ENCODE measurements at regions not wholly inside any gene's neighbourhood (a gene's known extent, or its start where the extent isn't known, plus 50 kb on each side); places are given as distances from the start of the nearest gene placed in this dataset.
"Not testable (repeated sequence)": the region's sequence is repeated elsewhere in the genome, so short reads cannot be mapped to it uniquely, and the experiment has no call there.

DNA sequence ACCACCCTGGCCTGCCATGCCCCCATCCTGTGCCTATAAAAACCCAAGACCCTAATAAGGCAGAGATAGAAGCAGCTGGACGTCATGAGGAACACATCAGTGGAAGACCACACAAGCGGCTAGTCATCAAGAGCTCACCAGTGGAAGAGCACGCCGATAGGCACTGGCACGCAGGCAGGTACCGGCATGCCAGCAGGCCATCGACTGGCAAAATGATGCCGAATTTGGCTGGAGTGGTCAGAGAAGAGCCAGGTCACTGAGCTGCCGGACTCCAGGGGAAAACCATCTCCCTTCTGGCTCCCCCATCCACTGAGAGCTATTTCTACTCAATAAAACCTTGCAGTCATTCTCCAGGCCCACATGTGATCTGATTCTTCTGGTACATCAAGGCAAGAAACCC, 227.6 kb upstream of the EXOC2 start:
- no peak for DNase-seq

GRCh38 chr6:919500-919899, 226.6 kb upstream of the EXOC2 start:
- DNase-seq = no peak

DNA sequence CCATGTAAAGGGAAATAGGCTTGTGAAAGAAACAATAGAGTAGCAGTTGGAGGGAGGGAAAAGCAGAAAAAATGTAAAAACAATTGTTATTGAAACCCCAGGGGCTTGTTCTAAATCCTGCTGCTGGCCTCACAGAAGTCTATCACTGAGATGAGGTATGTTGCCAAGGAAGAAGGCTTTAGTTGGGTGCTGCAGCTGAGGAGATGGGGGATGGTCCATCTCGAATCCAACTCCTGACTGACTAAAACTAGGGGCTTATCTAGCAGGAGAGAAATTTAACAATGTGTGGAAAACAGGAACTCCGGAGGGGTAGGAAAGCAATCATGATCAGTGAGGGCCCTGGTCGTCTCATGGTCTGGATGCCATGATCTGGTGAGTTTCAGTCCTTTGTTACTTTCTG, 225.0 kb upstream of the EXOC2 start:
- DNase-seq = no peak

GRCh38 chr6:917296-917695, 224.4 kb upstream of the EXOC2 start:
- no peak for DNase-seq

DNA sequence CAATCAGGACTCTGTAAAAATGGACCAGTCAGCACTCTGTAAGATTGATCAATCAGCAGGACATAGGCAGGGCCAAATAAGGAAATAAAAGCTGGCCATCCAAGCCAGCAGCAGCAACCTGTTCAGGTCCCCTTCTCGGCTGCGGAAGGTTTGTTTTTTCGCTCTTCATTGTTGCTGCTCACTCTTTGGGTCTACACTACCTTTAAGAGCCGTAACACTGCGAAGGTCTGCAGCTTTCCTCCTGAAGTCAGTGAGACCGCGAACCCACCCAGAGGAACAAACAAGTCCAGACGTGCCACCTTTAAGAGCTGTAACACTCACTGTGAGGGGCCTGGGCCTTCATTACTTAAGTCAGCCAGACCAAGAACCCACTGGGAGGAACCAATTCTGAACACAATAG, 223.2 kb upstream of the EXOC2 start:
- no peak for DNase-seq

GRCh38 chr6:912871-913835, 220.2 kb upstream of the EXOC2 start:
- no peak for DNase-seq

- DNase-seq = no peak
Measured at GRCh38 chr6:907928-908327, 215.0 kb upstream of the EXOC2 start.

GRCh38 chr6:906920-907319, 214.0 kb upstream of the EXOC2 start:
- no peak for DNase-seq

- DNase-seq = no peak
Measured at GRCh38 chr6:905556-905955, 212.6 kb upstream of the EXOC2 start.

- DNase-seq = no peak
Measured at GRCh38 chr6:904994-905393, 212.1 kb upstream of the EXOC2 start.

- DNase-seq = no peak
Measured at GRCh38 chr6:903761-904160, 210.8 kb upstream of the EXOC2 start.

GRCh38 chr6:901696-902460, 208.9 kb upstream of the EXOC2 start:
- DNase-seq = no peak

GRCh38 chr6:900716-901605, 208.0 kb upstream of the EXOC2 start:
- no peak for DNase-seq

GRCh38 chr6:897528-898207, 204.7 kb upstream of the EXOC2 start:
- DNase-seq = no peak

GRCh38 chr6:894274-894673, 201.3 kb upstream of the EXOC2 start:
- DNase-seq = no peak

DNA sequence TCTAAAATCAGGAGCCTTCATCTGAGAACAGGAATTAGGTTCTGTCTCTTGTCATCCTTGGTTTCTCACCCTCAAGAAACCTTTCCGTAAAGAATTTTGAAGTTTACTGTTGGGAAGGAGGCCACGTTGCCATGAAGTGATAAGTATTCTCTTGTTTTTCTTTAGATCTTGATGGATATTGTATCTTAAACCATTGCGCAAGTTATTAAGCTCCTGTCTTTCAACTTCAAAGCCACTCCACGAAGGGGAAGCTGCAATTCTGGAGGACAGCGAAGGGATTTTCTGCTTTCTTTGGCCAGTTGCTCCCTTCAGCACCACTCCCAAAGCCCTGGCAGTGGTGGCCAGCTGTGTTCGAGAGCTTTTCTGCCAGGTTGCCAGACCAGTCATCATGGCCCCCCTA, 198.1 kb upstream of the EXOC2 start:
- DNase-seq = no peak

GRCh38 chr6:890201-890600, 197.3 kb upstream of the EXOC2 start:
- DNase-seq = no peak

DNA sequence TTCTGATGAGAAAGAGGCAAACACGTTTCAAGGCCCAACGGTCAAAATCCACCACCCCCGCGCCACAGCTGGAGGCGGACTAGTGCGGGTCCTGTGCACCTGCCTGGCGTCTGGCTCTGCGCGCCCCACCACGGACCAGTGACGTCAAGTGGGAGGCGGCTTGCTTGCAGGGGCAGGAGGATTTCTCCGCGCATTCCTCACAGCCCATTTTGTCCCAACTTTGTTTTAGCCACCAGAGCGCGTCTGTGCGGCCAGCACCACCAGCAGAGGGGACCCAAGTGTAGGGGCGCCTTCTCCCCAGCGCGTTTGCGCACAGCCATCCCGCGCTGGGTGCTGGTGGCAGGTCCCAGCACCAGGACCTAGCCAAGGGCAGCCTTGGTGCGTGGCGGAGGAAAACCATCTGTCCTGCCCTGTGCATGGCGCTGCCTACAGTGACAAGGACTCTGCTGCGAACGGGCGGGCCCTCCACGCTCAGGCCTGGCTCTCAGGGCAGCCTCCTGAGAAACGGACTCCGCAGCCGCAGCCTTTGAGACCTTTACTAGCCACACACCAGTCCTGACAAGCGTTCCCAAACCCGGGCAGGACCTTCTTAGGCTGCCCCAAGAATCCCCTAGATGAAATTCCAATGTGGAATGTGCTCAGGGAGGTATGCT, 194.8 kb upstream of the EXOC2 start:
- DNase-seq = no peak

DNA sequence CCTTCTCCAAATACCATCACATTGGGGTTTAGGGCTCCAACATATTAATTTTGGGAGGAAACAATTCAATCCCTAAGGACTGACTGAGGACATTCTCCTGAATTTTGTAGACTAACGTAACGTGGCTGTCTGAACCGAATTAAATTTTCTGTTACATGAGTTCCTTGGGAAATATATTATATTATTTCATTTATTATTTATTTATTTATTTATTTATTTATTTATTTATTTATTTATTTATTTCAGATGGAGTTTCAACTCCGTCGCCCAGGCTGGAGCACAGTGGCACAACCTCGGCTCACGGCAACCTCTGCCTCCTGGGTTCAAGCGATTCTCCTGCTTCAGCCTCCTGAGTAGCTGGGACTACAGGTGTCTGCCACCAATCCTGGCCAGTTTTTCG, 193.2 kb upstream of the EXOC2 start:
- DNase-seq = not testable (repeated sequence)

GRCh38 chr6:885051-885590, 192.2 kb upstream of the EXOC2 start:
- DNase-seq = no peak

DNA sequence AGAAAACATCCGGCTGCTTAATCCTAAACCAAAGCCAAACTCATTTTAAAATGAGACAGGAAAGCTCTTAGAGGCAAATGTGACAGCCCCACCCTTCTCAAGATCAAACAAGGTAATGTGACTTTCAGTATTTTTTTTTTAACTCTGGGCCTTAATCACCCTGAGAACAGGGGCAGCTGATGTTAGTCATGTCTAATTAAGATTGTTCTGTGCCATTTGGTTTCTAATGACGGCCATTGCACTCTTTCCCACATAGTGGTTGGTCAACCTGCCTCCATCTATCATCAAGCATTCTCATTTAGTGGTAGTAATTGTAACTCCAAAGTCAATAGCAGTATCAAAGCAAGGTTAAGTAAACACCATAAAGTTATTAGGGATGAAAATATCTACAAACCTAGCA, 191.6 kb upstream of the EXOC2 start:
- DNase-seq = no peak
